Posterior vena cava (tissue), 2 donors: ENCODE measurements at regions not wholly inside any gene's neighbourhood (a gene's known extent, or its start where the extent isn't known, plus 50 kb on each side); places are given as distances from the start of the nearest gene placed in this dataset.
"Not testable (repeated sequence)": the region's sequence is repeated elsewhere in the genome, so short reads cannot be mapped to it uniquely, and the experiment has no call there.

Experiments
- DNase-seq: peaks from one replicate; pipeline ENCODE4 v3.0.0-alpha.2; 2020; ENCODE audit warnings: low spot score
- intact Hi-C, 2 donors: fragments of 100-400 bp; cut with DNase I; formaldehyde crosslinking; loops; one replicate each; pipeline versions ENCODE4 v1.14.1 to v1.14.2; 2022 to 2023
- donor health status: DM: yes; HTN: yes; CAD: no.
- donor health status: DM: yes; HTN: yes; CAD: no.

DNA sequence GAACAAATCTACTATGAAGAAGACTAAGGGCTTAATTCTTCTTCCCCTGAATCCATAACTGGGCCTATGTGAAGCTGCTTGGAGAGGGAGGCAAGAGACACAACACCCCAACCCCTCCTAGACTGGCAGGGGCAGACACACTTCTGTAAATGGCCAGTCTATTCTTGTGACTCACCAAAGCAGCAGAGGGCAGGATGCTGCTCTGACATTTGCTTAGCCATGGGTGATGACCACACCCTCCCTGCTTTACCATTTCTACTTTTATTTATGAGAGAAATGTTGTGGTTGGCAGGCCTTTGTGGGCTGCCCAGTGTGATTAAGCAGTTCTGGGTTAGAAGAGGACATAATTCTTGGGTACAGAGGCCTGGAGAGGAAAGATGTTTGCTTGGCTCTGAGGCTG is 189.8 kb upstream of the DPYD start:
- no peak for DNase-seq
- intact Hi-C loops: no loop called here

DNA sequence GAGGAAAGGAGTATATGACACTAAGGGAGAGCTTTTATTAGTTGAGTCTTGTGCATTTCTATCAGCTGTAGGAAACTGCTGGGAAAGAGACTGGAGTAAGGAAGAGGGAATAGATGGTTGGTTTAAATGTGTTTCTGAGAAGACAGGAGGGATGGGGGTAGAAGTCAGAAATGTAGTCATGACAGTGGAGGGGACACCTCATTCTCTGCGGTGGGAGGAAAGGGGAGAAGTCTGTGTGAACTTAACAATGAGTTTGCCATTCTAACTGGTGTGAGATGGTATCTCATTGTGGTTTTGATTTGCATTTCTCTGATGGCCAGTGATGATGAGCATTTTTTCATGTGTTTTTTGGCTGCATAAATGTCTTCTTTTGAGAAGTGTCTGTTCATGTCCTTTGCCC is 187.5 kb upstream of the DPYD start:
- intact Hi-C loops, DNase-seq: not testable (repeated sequence)

DNA sequence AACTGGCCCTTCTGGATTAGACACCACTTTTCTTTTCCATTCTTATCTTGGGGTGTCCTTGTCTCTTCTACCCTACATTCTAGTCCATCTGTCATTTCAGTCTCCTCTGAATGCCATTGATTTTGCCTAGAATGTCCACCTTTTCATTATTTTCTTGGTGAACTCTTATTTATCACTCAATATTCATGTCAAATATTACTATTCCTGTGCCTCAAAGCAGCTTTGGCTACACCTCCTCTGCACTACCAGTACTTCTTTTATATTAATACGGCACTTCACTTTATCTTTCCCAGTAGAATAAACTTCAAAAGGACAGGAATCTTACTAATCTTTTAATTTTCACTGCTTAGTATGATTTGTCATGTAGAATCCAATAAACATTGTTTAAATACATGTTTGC is 186.4 kb upstream of the DPYD start:
- intact Hi-C loops: no loop called here
- no peak for DNase-seq

DNA sequence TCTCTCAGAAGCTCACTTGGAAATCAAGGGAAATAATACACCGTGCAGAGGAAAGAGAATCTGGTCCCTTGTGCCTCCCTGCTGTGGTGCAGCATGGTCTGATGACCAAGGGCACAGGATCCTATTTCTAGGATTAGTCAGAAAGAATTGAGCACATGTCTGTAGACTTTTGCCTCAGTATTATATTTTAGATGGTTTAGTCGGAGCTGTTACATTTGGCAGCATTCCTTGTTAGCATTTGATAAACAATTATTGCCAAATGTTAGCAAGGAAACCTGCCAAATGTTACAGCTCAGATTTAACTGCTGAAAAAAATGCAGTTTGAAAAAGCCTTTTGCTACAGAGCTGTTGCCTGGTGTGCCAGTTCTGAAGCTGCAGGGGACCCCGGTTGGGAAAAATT is 183.5 kb upstream of the DPYD start:
- intact Hi-C loops: no loop called here
- DNase-seq: no peak

DNA sequence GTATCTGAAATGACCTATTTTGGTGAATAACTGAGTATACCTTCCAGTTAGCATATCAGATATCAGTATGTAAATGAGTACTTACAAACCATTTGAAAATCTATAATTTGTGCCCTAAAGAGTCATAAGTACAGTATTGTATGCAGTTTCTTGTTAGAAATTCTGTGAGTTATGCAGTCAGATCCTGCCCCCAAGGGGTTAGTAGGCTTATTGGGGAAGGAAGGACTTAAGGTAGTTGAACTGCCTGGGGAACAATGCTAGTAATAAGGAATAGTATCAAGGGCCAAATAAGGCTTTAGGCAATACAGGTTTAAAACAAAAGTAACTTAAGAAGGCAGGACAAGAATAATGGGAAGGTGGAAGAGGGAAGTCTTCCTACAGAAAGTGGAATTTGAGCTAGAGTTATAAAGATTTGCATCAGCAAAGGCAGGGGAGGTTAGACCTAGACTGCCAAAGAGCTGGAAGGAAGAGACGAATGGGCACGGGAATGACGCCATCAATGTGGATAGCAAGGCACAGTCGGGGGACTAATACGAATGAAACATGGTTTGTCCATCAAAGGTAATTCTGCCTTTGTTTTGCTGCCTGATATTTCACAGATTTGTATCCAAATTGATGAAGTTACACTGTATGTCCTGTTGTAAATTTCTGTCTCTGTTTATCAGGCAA is 182.9 kb upstream of the DPYD start:
- no peak for DNase-seq
- intact Hi-C loops: no loop called here

DNA sequence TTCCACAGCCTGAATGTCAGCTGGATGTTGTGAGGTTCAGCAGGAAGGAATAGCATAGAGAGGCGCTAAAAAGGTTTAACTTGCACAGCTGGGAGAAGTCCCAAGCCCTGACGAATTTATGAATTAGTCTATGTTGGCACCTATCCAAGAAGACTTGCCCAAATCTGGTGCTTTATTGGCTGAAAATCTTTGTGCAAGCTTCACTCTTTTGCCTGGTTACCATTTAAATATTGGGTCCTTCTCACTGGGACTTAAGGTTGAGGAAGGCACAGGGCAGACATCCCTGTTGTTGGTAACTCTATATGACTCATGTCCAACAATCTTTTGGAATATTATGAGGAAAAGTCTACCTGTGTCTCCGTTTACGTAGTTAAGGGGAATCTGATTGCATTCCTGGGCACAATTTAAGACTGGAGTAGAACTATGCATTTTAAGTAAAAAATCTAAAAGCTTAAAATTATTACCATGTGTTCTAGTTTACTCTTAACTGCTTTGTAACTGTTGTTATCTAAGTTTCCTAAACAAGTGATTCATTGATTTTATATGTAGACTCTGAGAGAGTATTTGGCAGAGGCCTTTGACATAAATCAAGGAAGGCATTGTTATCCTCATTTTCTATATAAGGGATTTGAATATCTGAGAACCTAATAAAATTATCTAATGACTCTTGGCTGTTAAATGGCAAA is 181.7 kb upstream of the DPYD start:
- intact Hi-C loops: no loop called here
- DNase-seq: no peak

DNA sequence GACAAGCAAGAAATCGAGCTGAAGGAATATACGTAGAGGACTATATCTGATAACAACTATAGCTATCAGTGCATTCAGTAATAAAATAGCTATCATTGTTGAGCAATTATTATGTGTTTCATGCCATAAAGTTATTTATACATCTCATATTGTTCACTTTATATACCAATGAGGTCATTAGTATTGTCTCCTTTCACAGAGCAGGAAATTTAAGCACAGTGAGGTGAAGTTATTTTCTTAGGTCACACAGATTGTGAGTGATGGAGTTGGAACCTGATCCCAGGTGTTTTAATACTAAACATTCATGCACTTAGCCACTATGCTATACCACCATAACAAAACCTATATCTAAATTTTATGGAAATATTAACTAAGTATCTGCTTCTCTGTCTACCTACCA is 180.5 kb upstream of the DPYD start:
- intact Hi-C loops: no loop called here
- no peak for DNase-seq

DNA sequence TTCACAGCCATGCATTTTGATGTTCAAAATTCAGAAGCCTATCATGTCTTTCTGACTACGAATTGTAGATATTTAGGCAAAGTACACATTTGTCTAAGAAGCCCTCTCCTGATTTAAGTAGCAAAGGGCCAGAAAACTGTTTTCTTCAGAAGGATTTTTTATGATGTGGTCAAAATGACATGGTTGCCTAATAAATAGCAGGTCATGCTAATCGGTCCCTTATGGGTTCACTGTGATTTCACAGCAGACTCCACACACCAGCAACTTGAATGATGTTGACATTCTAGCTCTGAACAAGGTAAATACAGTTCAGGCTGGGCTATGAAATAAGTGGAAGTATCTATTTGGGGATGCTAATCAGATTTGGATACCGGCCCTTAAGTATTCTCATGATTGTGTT is 178.7 kb upstream of the DPYD start:
- intact Hi-C loops: no loop called here
- no peak for DNase-seq

DNA sequence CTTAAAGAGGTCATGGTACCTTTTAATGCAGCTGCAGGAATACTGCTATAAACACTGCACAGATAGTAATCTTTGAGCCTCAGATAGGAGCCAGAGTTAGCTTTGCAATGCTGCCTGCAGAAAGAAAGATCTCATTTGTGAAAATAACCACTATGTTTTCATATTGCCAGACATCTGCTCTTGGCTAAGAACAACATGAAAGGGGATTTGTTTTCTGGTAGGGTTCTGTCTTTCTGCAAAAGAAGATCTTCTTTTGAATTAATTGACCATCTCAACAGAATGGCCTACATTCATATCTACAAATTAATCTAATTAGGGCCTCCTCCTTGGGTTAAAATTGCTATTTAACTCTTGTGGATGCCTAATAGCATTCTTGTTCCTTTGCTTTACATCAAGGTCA is 177.6 kb upstream of the DPYD start:
- intact Hi-C loops: no loop called here

DNA sequence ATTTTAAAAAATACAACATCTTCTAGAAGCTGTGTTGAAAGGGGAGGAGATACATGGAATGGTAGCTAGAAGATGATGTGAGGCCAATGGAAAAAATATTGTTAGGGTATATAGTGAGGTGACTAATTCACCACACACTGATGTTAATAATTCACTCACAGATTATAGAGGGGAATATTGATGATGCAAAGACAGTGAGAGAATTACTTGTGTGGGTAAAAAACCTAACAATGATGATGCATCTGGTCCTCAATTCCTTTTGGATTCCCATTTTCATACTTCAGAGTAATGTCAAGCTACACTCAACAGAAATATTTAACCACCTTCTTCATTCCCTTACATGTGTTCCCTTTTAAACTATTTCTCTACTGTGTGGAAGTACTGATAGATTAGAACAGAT is 169.5 kb upstream of the DPYD start:
- intact Hi-C loops: no loop called here
- DNase-seq: no peak

More for the DNA sequence above, 177.6 kb upstream of the DPYD start:
- DNase-seq: no peak

DNA sequence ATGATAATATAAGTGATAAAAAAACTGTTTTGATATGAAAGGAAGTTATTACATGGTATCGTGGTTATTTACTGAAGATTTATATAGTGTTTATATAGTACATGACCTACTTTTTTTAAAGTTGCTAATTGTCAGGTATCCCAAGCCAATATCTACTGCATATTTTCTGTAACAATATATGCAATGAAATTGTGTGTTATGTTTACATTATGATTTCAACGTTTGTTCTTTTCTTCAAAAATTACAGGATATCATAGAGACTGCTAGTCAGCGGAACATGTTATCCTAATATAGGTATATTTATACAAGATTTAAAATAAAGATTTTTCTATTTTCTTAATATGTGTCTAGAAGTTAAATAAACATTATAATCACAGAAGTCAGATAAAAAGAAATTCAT is 167.5 kb upstream of the DPYD start:
- intact Hi-C loops: no loop called here
- no peak for DNase-seq

DNA sequence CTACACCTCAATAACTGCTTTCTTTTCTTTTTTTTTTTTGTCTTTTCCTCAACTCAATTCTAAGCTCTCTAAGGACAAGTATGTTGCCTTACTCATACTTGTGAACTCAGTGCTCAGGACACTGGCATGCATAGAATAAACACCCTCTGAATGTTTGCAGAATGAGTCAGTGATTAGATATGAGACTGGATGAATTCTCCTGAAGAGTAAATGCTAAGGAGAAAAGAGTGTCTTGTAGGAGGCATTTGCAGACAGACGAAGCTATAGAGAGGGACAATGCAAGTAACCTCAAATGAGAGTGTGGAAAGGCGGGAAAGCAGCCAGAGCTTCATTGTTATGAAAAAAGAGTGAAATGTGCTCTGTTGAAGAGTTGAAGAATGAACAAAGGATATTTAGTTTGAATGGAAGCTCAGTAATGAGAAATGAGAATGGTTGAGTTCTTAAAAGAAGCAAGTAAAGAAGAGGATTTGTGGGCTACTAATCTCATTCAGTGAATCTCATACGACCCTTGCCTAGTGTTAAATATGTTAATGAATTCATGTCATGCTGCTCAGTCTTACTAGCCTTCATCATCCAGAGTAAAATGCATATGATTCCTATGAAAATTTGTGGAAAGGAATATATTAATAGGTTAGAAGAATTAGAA is 166.1 kb upstream of the DPYD start:
- intact Hi-C loops: no loop called here
- DNase-seq: no peak

DNA sequence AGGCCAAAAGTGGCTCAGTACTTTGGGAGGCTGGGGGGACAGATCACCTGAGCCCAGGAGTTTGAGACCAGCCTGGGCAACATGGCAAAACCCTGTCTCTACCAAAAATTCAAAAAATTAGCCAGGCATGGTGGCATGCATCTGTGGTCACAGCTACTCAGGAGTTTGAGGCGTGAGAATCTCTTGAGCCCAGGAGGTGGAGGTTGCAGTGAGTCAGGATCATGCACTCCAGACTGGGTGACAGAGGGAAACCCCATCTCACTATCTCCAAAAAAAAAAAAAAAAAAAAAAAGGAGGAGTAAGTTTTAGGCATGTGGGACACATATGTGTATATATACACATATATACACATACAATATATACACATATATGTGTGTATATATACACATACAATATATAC is 165.3 kb upstream of the DPYD start:
- no peak for DNase-seq
- intact Hi-C loops: no loop called here

DNA sequence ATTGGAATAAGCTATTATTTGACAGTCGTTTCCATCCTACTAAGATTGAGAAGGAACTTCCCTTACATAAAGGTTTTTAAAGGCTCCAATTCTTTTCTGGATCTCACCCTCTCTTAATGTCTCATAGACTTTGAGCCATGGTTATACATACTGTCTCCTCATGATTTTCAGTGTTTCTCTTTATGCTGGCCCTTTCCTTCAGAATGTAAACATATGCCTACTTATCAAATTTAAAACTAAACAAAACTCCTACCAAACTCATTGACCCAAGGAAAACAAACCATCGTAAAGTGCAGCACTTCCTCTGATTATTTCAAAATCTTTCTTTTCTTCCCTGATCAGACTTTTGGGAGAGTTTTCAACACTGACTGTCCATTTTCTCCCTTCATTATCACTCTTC is 163.4 kb upstream of the DPYD start:
- no peak for DNase-seq
- intact Hi-C loops: no loop called here

DNA sequence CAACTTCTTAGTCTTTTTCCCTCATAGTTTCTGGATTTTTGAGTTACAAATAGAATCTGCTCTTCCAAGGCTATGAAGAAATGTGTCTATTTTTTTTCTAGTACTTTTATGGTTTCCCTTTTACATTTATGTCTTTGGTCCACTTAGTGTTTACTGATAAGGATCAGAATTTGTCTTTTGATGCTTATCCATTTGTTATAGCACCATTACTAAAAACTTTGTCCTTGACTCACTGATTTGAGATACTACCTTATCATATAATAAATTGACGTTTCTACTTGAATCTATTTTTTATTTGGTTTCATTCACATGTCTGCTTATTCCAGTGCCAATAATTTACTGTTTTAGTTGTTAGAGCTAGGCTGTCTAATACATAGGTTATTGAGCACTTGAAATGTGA is 161.1 kb upstream of the DPYD start:
- intact Hi-C loops: no loop called here
- DNase-seq: no peak

DNA sequence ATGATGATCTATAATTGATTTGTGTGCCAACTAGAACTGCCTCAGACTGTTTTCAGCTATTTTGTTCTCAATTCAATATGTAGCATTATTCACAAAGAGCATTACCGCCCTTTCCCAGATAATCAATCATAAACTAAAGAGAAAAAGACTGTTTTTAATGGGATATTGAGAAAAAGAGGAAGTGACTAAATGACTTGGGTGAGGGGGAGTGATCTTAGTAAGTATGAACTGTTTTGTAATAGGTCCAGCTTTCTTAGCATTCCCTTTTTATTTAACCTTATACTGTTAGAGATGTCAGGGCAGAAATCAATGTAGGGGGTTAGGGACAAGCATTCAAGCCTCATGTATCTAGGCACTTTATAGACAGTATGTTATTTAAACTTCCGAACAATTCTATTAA is 157.8 kb upstream of the DPYD start:
- intact Hi-C loops: no loop called here
- no peak for DNase-seq

DNA sequence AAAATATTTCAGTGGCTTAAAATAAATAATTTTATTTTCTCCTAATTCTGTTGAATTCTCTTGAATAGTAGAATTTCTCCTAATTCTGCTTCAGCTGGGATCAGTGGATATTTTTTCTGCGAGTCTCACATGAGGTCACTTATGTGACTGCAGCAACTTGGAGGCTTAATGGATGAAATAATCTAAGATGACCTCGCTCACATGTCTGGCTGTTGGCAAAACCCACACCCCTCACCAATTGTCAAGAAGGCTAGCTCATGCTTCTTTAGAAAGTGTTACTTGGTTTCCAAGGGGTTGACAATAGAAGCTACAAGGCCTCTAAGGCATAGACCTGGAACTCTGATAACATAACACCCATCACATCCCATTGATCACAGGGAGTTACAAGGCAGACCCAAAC is 156.9 kb upstream of the DPYD start:
- no peak for DNase-seq
- intact Hi-C loops: no loop called here

DNA sequence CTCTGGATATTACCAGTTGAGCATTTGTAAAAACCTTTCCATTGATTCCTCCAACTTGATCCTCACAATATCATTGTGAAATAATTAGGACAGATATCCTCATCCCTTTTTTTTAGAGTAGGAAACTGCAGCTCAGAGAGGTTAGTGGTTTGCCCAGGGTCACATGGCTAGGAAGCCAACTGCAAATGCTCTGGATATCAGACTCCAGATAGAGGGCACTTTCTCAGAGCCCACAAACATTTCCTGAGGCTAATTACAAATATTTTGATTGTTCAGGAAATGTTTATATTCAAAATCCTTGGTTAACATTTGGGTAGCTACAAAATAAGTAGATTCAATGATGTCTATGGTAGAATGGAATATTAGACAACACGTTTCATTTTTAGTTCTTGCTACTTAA is 154.8 kb upstream of the DPYD start:
- no peak for DNase-seq
- intact Hi-C loops: no loop called here

DNA sequence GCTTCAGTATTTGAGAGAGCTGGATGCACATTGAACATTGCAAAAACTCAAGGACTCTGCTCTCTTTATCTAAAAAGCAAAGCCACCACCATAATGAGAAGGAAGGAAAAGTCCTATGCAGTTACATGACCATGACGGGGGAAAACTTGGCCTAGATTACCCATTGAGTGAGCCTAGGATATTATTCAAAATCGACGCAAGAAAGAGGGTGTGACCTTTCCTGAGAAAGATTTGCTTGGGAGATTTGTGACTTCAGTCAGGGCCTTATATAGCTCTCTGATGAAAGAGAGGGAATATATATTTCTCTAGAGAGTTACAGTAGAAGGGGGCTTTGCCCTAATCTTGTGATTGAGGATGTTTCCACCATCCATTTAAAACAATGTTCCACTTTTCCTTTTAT is 153.0 kb upstream of the DPYD start:
- intact Hi-C loops: no loop called here

DNA sequence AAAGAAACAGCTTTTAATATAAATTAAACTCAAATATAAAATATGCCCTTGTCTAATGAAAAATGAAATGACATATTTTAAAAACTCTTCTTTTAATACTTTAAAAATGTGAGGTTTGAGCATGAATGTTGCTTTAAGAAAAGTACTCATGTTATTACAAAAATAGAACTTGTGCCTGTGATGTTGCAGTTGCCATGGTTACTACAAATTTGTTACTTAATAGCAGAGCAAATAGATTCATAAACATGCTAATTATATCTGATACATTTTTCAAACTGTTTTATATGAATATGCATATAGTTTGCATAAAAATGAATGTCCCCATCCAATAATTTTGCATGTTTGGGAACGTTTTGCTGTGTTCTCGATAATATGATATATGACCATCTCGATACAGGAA is 152.3 kb upstream of the DPYD start:
- intact Hi-C loops: no loop called here
- no peak for DNase-seq

More for the DNA sequence above, 153.0 kb upstream of the DPYD start:
- no peak for DNase-seq

DNA sequence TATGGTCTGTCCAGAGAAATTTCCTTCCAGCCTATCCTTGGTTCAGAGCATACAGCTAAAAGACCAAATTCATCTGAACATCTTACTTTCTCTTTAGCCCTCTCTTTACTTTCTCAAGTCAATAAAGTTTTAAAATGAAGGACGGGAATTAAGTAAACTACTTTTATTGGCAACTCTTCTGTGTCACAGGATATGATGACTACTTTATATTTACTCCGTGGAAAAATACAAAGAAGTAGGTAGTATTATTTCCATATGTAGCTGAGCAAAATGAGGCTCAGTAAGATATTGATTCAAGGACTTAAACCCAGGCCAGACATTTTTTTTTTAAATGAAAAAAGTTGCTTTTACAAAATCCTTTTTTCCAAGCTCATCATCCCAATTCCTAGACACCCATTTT is 151.2 kb upstream of the DPYD start:
- intact Hi-C loops: no loop called here
- DNase-seq: no peak
